ENCODE measurements at regions not wholly inside any gene's neighbourhood (a gene's known extent, or its start where the extent isn't known, plus 50 kb on each side); places are given as distances from the start of the nearest gene placed in this dataset.
A peak's percentile ranks its signal among the peaks of the same experiment; 100 is the strongest.
"Not testable (repeated sequence)": the region's sequence is repeated elsewhere in the genome, so short reads cannot be mapped to it uniquely, and the experiment has no call there.

DNA sequence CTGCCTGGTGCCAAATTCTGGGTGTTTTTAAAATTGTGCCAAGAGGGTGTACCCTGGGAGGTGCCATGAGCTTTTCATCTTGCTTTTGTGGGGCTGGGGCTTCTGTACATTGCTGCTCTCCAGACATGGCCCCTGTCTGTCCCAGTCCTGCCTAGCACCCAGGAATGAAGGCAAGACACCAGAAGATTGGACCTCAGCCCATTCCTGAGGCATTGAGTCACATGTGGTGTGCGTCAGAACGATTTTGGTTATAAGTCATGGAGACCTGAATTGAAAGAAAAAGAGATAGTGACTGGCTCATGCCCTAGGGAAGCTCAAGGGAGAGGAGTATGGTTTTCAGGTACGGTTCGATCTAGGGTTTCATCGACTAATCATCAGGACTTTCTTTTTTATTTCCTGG is 493.2 kb downstream of the TYW1 start:
- Mint-ChIP-seq H3K36me3 (no peaks in the 10 kb centered on the region), H3K4me3 (no peak overlapping the region), H3K27me3 (peaks cover 7% of the 10 kb centered on the region)

DNA sequence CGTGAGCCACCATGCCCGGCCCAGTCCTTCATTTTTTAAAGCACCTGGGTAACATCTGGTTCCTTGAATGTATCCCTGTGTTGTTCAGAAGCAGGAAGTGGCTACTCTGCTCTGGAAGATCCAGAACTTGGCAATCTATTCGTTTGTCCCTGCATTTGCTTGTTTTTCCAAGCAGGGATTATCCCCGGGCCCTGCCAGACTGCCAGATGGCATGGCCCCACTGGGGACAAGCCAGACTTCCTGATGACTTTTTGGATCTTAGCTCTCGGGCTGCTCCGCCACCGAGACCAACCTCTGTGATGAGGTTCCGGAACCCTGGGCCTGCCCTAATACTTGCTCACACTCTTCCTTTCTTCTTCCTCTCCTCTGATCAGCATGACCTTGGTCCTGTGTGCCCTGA is 496.7 kb downstream of the TYW1 start:
- no peaks in the 10 kb centered on the region for H3K4me1 Mint-ChIP-seq
- no peak for ATAC-seq (ENCODE audit: low read depth)
- no peak overlapping the region for H3K27ac Mint-ChIP-seq
- peaks cover 2% of the 10 kb centered on the region for H3K27me3 Mint-ChIP-seq
- H3K4me3 Mint-ChIP-seq = no peak overlapping the region
- H3K36me3 Mint-ChIP-seq = no peaks in the 10 kb centered on the region
- DNase-seq (ENCODE audit: low spot score in 2 of 2) = no peak
- peaks cover 9% of the 10 kb centered on the region for H3K9me3 Mint-ChIP-seq

More for the DNA sequence above, 493.2 kb downstream of the TYW1 start:
- no peak for ATAC-seq (ENCODE audit: low read depth)
- Mint-ChIP-seq H3K4me1 (peaks cover 3% of the 10 kb centered on the region), H3K27ac (no peak overlapping the region), H3K9me3 (peaks cover 4% of the 10 kb centered on the region)
- DNase-seq (ENCODE audit: low spot score in 2 of 2) = no peak

DNA sequence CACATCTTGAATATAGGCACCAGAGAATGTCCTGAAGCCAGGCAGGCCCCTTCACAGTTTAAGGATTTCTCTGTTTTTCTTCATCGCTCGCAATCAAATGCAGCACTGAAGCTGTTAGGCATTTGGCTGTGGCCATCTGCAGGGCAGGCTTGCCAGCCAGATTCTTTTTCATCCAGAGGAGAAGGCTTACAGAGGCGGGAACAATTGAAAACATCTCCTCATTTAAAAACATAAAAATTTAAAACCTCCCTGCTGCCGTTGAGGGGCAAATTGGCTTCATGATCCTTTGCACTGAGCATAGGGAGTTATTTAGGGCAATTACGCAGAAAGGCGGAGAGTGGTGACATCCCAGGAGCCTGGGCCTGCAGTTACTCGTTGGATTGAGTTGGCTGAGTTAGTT is 500.0 kb downstream of the TYW1 start:
- ATAC-seq (ENCODE audit: low read depth) = no peak
- H3K27ac Mint-ChIP-seq = no peak overlapping the region
- no peak for DNase-seq (ENCODE audit: low spot score in 2 of 2)
- H3K4me3 Mint-ChIP-seq = no peak overlapping the region
- H3K4me1 Mint-ChIP-seq = no peaks in the 10 kb centered on the region
- no peaks in the 10 kb centered on the region for H3K27me3 Mint-ChIP-seq
- H3K9me3 Mint-ChIP-seq = peaks cover 13% of the 10 kb centered on the region
- peaks cover 3% of the 10 kb centered on the region for H3K36me3 Mint-ChIP-seq

DNA sequence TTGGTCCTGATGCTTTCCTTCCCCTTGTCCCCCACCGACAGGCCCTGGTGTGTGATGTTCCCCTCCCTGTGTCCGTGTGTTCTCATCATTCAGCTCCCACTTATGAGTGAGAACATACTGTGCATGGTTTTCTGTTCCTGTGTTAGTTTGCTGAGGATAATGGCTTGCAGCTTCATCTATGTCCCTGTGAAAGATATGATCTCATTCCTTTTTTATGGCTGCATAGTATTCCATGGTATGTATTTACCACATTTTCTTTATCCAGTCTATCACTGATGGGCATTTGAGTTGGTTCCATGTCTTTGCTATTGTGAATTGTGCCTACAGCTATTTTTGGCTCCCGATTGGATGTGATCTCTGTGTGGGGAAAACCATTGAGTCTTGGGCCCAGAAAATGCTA is 501.3 kb downstream of the TYW1 start:
- H3K27me3 Mint-ChIP-seq; DNase-seq (ENCODE audit: low spot score in 2 of 2); H3K4me1 Mint-ChIP-seq; ATAC-seq (ENCODE audit: low read depth); H3K4me3 Mint-ChIP-seq; H3K36me3 Mint-ChIP-seq; H3K27ac Mint-ChIP-seq: not testable (repeated sequence)
- peaks cover 11% of the 10 kb centered on the region for H3K9me3 Mint-ChIP-seq

DNA sequence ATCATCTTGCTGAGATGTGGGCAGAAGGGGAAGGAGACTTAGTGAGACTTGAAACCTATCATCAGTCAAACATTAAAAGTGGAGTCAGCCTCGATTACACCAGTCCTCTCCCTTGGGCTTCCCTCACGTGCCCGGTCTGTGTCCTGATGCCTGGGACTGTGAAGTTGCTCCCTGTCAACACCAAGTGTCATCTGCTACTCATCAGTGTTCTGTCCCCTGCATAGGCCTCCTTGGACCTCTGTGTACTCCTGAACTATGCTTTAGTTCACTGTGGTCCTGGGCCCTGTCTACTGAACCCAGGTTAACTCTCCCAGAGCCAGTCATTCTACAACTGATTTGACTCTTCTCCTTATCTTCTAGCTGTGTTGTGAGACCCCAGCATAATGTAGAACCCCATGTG is 506.3 kb downstream of the TYW1 start:
- no peak for ATAC-seq (ENCODE audit: low read depth)
- Mint-ChIP-seq H3K4me1 (no peaks in the 10 kb centered on the region), H3K27ac (peak overlapping the region; percentile 5)

DNA sequence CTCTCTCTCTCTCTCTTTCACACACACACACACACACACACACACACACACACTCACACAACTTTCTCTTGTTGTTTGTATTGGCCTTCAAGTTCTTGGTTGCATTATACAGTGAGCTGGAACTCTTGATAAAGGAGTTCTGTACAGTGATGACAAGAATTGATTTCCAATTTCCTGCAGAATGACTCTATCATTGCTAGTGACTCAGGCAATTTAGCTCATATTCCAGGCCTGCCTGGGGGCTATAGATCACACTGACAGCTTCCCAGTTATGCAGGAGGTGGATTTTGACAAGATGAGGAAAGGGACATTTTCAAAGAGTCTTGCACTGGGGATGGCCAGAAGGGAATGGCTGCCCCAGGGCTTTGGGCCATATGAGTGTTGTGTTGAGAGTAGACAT is 508.8 kb downstream of the TYW1 start:
- Mint-ChIP-seq H3K4me1 (no peaks in the 10 kb centered on the region), H3K27ac (no peak overlapping the region)

More for the DNA sequence above, 506.3 kb downstream of the TYW1 start:
- peaks cover 9% of the 10 kb centered on the region for H3K9me3 Mint-ChIP-seq
- peaks cover 3% of the 10 kb centered on the region for H3K36me3 Mint-ChIP-seq
- H3K27me3 Mint-ChIP-seq = no peaks in the 10 kb centered on the region
- H3K4me3 Mint-ChIP-seq = no peak overlapping the region
- DNase-seq (ENCODE audit: low spot score in 2 of 2) = no peak

DNA sequence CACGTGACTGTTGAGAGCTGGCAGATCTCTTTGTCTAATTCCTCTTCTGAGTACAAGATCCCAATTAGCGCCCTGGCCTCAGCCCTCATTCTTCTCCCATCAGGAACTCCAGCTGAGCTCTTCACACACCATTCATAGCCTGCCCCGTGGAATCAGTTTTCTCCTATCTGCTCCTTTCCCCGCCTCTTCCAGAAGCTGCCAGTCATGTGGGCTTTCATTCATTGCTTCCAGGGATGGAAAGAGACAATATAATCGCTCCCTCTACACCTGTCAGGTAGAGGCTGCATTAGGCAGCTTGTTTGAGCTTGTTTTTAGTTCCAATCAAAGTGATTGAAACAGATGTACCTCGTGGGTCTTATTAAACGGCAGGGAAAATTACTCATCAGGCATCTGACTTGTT is 515.8 kb downstream of the TYW1 start:
- Mint-ChIP-seq H3K4me1 (no peaks in the 10 kb centered on the region), H3K4me3 (no peak overlapping the region), H3K9me3 (peaks cover 4% of the 10 kb centered on the region), H3K36me3 (no peaks in the 10 kb centered on the region), H3K27ac (no peak overlapping the region), H3K27me3 (no peaks in the 10 kb centered on the region)
- no peak for DNase-seq (ENCODE audit: low spot score in 2 of 2)
- no peak for ATAC-seq (ENCODE audit: low read depth)

More for the DNA sequence above, 508.8 kb downstream of the TYW1 start:
- no peak for ATAC-seq (ENCODE audit: low read depth)
- Mint-ChIP-seq H3K4me3 (no peak overlapping the region), H3K36me3 (no peaks in the 10 kb centered on the region), H3K9me3 (peaks cover 3% of the 10 kb centered on the region), H3K27me3 (no peaks in the 10 kb centered on the region)
- DNase-seq (ENCODE audit: low spot score in 2 of 2) = no peak

DNA sequence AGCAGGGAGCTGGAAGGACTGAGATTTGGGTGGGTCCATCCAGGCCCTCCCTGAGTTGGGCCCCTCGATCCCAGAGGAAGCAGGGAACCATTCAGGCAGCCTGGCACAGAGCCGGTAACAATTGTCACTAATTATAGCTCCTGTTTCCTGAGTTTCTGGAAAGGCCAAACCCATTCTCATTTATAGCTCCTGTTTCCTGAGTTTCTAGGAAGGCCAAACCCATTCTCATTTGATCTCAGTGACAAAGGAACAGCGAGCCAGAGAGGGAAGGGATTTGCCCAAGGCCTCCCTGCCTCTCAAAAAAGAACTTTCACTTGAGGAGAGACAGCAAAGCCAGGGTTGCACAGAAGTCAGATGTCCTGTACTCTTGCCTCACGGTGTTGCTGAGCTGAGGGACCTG is 521.9 kb downstream of the TYW1 start:
- H3K4me1 Mint-ChIP-seq = no peaks in the 10 kb centered on the region
- ATAC-seq (ENCODE audit: low read depth) (no peak), DNase-seq (ENCODE audit: low spot score in 2 of 2) (no peak)
- H3K27me3 Mint-ChIP-seq = peaks cover 1% of the 10 kb centered on the region
- no peak overlapping the region for H3K4me3 Mint-ChIP-seq
- H3K27ac Mint-ChIP-seq = no peak overlapping the region
- no peaks in the 10 kb centered on the region for H3K36me3 Mint-ChIP-seq
- H3K9me3 Mint-ChIP-seq = peaks cover 7% of the 10 kb centered on the region

DNA sequence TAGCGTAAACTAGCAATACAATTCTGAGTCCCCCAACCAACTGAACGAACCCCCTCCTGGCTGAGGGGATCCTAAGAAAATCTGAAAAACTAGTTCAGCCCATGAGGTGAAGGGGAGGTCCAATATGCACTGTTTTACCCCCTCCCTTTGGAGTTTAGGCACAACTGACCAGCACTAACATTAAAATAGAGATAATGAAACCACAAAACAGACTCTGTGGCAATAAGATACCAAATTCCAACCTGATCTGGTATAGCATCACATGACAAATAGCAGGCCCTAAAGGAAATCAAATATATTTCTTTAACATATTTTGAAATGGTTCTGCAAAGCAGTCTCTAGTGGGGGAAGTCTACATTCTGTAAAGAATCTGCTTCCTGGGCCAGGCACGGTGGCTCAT is 522.5 kb downstream of the TYW1 start:
- no peaks in the 10 kb centered on the region for H3K4me1 Mint-ChIP-seq
- no peak overlapping the region for H3K27ac Mint-ChIP-seq
- H3K36me3 Mint-ChIP-seq = no peaks in the 10 kb centered on the region
- H3K4me3 Mint-ChIP-seq = no peak overlapping the region
- peaks cover 1% of the 10 kb centered on the region for H3K27me3 Mint-ChIP-seq
- DNase-seq (ENCODE audit: low spot score in 2 of 2) (no peak), ATAC-seq (ENCODE audit: low read depth) (no peak)
- H3K9me3 Mint-ChIP-seq = peaks cover 7% of the 10 kb centered on the region

DNA sequence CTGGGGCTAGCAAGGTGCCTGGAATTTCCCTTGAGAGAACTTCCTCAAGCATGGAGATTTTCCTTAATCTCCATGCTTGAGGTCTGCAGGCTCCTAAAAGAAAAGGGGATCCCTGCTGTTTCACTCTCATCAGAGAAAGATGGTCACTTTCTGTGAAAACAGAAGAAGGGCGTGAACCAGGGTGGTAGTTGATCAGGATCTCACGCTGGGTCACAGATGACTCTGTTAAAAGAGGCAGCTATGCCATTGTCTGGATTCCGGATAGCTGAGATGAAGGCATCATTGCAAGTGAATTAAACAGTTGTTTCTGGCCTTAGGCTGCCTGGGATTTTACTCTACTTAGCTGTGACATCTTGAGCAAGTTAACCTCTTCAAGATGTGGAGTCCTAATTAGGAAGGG is 525.9 kb downstream of the TYW1 start:
- Mint-ChIP-seq H3K4me1 (no peaks in the 10 kb centered on the region), H3K27me3 (peaks cover 1% of the 10 kb centered on the region), H3K27ac (no peak overlapping the region), H3K9me3 (peaks cover 7% of the 10 kb centered on the region), H3K4me3 (no peak overlapping the region), H3K36me3 (no peaks in the 10 kb centered on the region)
- DNase-seq (ENCODE audit: low spot score in 2 of 2) (no peak), ATAC-seq (ENCODE audit: low read depth) (no peak)

DNA sequence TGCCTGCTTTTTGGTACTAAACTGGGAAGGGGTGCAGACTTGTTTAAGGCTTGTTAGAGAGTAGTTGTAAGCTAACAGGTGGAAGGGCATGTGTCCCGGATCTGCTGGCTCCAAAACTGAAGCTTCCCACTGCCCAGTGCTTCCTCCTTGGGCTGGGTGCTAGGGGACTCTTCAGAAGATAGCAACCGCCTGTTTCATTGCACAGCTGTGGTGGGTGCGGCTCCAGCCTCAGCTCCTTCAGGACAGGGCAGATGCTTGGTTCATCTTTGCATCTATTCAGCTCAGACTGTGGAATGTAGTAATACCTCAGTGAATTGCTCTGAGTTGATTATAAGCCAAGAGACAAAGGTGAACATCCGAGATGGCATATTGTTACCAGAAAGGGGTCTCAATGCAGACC is 527.1 kb downstream of the TYW1 start:
- Mint-ChIP-seq H3K36me3 (no peaks in the 10 kb centered on the region), H3K27me3 (no peaks in the 10 kb centered on the region), H3K4me1 (no peaks in the 10 kb centered on the region), H3K9me3 (peaks cover 7% of the 10 kb centered on the region), H3K27ac (no peak overlapping the region), H3K4me3 (no peak overlapping the region)
- ATAC-seq (ENCODE audit: low read depth) (no peak), DNase-seq (ENCODE audit: low spot score in 2 of 2) (no peak)

DNA sequence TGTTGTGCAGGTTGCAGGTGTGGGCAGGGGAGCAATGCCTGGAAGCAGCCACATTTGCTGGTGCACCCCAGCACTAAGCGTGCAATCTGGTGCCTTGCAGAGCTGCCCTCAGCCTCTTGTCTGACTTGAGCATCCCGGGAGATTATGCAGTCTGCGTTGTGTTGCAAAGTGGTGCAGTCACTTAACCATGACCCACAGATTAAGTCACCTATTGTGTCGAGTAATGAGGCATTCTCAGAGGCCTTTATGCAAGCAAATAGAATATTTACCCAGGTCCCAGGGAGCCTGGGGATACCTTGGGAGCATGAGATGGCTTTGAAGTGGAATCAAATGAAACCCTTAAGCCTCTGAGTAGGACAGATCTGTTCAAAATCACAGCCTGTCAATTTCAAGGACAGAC is 529.0 kb downstream of the TYW1 start:
- H3K27me3 Mint-ChIP-seq = no peaks in the 10 kb centered on the region
- no peak overlapping the region for H3K27ac Mint-ChIP-seq
- H3K36me3 Mint-ChIP-seq = no peaks in the 10 kb centered on the region
- peaks cover 7% of the 10 kb centered on the region for H3K9me3 Mint-ChIP-seq
- H3K4me3 Mint-ChIP-seq = no peak overlapping the region
- H3K4me1 Mint-ChIP-seq = no peaks in the 10 kb centered on the region
- ATAC-seq (ENCODE audit: low read depth) (no peak), DNase-seq (ENCODE audit: low spot score in 2 of 2) (no peak)

DNA sequence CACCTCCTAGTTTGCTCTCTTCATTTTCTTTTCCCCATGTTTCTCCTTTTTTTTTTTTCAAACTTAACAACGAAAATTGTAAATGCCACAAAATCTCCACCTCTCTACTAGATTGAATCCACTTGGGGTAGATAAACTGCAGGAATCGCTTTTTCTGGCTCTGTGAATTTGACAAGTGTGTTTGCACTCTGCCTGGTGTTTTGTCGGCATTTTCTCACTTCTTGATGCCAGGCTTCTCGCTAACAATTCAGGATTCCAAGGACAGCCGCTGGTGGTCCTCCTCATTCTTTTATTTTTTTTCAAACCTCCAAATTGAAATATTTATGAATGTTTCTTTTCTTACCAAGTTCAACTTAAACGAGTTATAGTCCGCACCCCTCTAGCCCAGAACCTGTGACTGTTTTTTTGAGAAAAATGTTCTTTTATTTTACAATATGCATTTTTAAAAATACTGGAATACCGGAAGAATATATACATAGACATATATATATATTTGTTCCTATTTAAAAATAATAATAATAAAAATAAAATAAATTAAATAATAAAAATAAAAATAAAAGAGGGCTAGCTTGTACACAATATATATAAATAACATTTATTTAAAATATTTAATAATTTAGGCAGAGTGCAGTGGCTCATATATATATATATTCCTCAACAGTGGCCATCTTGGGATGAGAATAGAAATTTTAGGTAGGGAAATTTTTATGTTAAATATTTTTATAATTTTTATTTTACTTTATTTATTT is 538.8 kb downstream of the TYW1 start:
- no peak for ATAC-seq (ENCODE audit: low read depth)
- Mint-ChIP-seq H3K4me1 (no peaks in the 10 kb centered on the region), H3K9me3 (peaks cover 11% of the 10 kb centered on the region), H3K27me3 (no peaks in the 10 kb centered on the region), H3K27ac (no peak overlapping the region), H3K4me3 (no peak overlapping the region), H3K36me3 (no peaks in the 10 kb centered on the region)
- no peak for DNase-seq (ENCODE audit: low spot score in 2 of 2)

DNA sequence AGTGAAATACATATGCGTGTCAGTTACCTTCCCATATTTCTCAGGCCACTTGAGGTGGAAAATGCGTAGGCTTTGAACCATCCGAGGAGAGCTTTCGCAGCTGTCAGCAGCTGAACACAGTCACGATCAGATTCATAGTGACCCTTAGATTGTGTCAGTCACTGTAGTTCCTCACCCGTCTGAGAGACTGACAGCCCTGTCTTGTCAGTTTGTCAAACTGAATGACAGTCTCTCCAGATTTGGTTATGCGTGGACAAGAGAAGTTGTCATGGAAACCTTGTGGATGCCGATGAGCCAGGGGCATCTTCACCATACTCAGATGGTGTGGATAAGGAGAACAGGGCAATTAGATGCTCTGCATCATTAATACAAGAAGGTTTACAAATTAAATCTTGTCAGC is 546.3 kb downstream of the TYW1 start:
- H3K36me3 Mint-ChIP-seq = no peaks in the 10 kb centered on the region
- H3K27me3 Mint-ChIP-seq = no peaks in the 10 kb centered on the region
- H3K27ac Mint-ChIP-seq = no peak overlapping the region
- H3K9me3 Mint-ChIP-seq = peaks cover 2% of the 10 kb centered on the region
- H3K4me1 Mint-ChIP-seq = no peaks in the 10 kb centered on the region
- DNase-seq (ENCODE audit: low spot score in 2 of 2) (no peak), ATAC-seq (ENCODE audit: low read depth) (no peak)
- no peak overlapping the region for H3K4me3 Mint-ChIP-seq

DNA sequence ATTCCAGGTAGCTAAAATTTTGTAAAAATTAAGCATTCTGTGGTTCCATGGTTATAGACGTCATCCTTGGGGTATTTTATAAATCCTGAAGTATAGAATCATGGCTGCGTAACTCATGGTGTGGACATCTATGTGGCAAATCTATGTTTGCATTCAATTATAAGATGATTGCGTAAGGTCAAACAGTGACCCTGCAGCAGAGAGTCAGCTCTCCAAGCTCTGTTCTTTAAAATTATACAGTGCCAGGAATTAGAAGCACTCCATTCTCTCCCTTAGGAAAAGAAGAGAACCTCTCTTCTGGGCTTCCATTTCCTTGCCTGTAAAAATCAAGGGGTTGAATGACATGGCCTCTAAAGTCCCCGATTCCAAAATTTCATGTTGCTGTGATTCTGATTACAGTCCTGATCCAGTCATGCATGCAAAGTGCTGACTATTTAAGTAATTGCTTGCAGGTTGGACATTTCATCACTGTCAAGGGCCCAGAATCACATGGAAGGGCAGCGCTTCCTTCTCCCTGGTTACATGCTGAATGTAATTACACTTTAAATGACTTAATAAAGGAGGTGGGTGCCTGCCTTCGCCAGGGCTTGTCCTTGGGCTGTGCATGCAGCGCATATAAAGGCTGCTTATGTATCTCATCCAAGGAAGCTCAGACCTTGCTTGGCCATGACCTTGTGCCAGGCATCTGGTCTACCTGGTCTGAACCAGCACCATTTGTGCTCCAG is 550.7 kb downstream of the TYW1 start:
- ATAC-seq (ENCODE audit: low read depth) = no peak

More for the DNA sequence above, 550.7 kb downstream of the TYW1 start:
- Mint-ChIP-seq H3K27me3 (no peaks in the 10 kb centered on the region), H3K27ac (no peak overlapping the region), H3K9me3 (peaks cover 8% of the 10 kb centered on the region), H3K4me3 (no peak overlapping the region), H3K36me3 (no peaks in the 10 kb centered on the region), H3K4me1 (no peaks in the 10 kb centered on the region)
- no peak for DNase-seq (ENCODE audit: low spot score in 2 of 2)

Measured in memory B cell (primary cell).